GM19397 (cell line): ENCODE measurements at regions not wholly inside any gene's neighbourhood (a gene's known extent, or its start where the extent isn't known, plus 50 kb on each side); places are given as distances from the start of the nearest gene placed in this dataset.
"Not testable (repeated sequence)": the region's sequence is repeated elsewhere in the genome, so short reads cannot be mapped to it uniquely, and the experiment has no call there.

ENCODE experiments used
- ATAC-seq: cut with Tn5 transposase; IDR thresholded peaks from one replicate; pipeline ENCODE4 v1.9.1; 2021; ENCODE audit warnings: mild to moderate bottlenecking, moderate library complexity; ENCODE audit not compliant: unreplicated experiment

DNA sequence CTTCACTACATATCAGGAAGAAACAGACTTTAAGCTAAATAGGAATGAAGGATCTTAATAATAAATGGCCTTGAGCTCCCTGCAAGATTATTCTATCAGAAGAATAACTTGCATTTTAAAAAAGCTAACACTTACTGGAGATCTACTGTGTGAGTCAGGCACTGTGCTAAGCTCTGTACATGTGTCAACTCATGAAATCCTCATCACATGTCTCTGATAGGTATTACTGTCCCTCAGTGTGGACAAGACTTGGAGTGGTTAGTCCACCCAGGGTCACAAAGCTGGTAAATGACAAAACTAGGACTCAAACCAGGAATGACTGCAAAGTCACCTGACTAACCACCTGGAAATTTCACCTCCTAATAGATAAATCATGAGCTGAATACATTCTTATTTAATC, 57.1 kb upstream of the KCTD7 start:
- ATAC-seq, result no peak

DNA sequence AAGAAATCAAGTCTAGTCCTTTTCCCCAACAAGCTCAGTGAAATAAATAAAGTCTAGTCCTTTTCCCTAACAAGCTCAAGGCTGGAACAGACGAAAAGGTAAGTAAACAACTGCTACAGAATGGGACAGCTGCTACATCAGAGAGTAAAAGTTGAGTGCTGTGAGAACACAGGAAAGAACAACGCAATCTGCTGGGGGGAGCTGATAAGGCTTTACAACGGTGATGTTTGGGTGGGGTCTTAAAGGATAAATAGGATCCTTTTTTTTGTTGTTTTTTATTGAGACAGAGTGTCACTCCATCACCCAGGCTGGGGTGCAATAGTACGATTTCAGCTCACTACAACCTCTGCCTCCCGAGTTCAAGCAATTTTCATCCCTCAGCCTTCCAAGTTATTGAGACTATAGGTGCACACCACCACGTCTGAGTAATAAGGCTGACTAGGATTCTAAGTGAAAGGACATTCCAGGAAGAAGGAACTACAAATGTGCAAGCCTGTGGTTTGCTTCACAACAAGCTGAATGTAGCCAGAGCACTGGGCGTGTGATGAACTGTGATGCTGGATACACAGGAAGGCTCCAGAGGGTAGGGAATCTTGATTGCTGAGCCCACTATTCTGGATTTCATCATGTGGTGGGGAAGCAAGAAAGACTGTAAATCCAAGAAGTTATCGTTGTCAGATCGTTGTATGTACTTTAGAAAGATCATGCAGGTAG, 54.7 kb upstream of the KCTD7 start:
- ATAC-seq, result not testable (repeated sequence)

DNA sequence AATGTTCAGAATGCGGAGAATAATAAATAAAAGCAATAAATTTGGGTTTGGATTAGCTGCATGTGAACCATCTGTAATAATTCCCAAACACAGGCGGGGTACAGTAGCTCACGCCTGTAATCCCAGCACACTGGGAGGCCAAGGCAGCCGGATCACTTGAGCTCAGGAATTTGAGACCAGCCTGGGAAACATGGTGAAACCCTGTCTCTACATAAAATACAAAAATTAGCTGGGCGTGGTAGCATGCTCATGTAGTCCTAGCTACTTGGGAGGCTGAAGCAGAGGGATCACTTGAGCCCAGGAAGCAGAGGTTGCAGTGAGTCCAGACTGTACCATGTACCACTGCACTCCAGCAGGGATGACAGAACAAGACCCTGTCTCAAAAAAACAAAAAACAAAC, 53.9 kb upstream of the KCTD7 start:
- ATAC-seq, result not testable (repeated sequence)

DNA sequence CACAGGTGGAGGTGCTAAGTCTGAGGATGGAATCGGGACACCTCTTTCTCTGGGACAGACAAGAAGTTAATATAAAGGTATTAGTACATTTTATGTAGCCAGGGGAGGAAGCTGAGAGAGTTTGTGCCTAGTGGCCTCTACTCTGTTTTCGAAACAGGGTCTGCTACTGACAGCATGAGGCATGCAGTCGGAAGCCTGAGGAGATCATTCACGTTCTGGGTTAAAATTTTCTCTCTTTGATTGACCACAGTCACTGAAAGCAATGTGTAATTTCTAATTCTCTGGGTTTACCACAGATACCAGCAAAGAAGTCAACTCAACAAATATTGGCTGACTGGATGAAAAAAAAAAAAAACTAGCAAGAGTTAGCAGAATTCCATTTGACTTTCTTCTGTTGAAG, 53.3 kb upstream of the KCTD7 start:
- no peak for ATAC-seq

DNA sequence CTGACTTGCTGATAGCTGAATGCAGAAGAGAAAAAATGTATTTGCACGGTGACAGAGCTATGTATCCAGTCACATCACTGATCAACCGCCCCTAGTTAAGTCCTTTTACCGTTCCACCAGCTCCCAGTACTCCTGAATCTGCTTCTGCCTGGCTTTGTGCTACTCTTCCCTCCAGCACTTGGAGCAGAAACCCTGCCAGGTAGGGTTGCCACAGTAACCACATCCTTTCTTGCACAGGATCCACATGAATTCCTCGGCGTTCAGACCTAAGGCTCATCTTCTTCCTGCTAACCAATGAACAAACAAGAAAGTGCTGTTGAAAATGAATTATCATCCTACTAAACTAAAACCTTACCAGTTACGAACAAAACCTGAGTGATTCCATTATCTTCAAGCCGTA, 52.0 kb upstream of the KCTD7 start:
- no peak for ATAC-seq
